ENCODE measurements at regions not wholly inside any gene's neighbourhood (a gene's known extent, or its start where the extent isn't known, plus 50 kb on each side); places are given as distances from the start of the nearest gene placed in this dataset.
A peak's percentile ranks its signal among the peaks of the same experiment; 100 is the strongest.

GRCh38 chr6:150767571-150768018, 97.9 kb upstream of the MTHFD1L start:
- Mint-ChIP-seq H3K27ac (peak overlapping the region; percentile 72), H3K4me1 (ENCODE audit: unreplicated experiment) (peaks cover 35% of the 10 kb centered on the region), H3K9me3 (peaks cover 2% of the 10 kb centered on the region), H3K36me3 (peaks cover 19% of the 10 kb centered on the region), H3K27me3 (no peaks in the 10 kb centered on the region), H3K4me3 (peak overlapping the region; percentile 40)
- TF ChIP-seq CTCF (conservative IDR thresholded peaks at IDR 0.05): no peak
- DNase-seq (ENCODE audit: extremely low spot score, unreplicated experiment): peak; percentile 37

- Mint-ChIP-seq H3K27ac (no peak overlapping the region), H3K9me3 (peaks cover 6% of the 10 kb centered on the region), H3K36me3 (peaks cover 36% of the 10 kb centered on the region), H3K27me3 (no peaks in the 10 kb centered on the region), H3K4me3 (no peak overlapping the region), H3K4me1 (ENCODE audit: unreplicated experiment) (peaks cover 35% of the 10 kb centered on the region)
- TF ChIP-seq CTCF (conservative IDR thresholded peaks at IDR 0.05): no peak
- DNase-seq (ENCODE audit: extremely low spot score, unreplicated experiment): no peak
Measured at GRCh38 chr6:150770637-150771036, 94.9 kb upstream of the MTHFD1L start.

GRCh38 chr6:150773969-150774368, 91.5 kb upstream of the MTHFD1L start:
- Mint-ChIP-seq H3K9me3 (peaks cover 6% of the 10 kb centered on the region), H3K36me3 (peaks cover 52% of the 10 kb centered on the region), H3K4me1 (ENCODE audit: unreplicated experiment) (peaks cover 14% of the 10 kb centered on the region), H3K4me3 (no peak overlapping the region), H3K27me3 (no peaks in the 10 kb centered on the region), H3K27ac (no peak overlapping the region)
- DNase-seq (ENCODE audit: extremely low spot score, unreplicated experiment): no peak
- no peak for TF ChIP-seq CTCF (conservative IDR thresholded peaks at IDR 0.05)

- Mint-ChIP-seq H3K36me3 (peaks cover 45% of the 10 kb centered on the region), H3K9me3 (peaks cover 6% of the 10 kb centered on the region), H3K4me1 (ENCODE audit: unreplicated experiment) (peaks cover 14% of the 10 kb centered on the region), H3K4me3 (peak overlapping the region; percentile 9), H3K27me3 (no peaks in the 10 kb centered on the region), H3K27ac (peak overlapping the region; percentile 71)
- DNase-seq (ENCODE audit: extremely low spot score, unreplicated experiment): no peak
- TF ChIP-seq CTCF (conservative IDR thresholded peaks at IDR 0.05): no peak
Measured at GRCh38 chr6:150775415-150776203, 89.9 kb upstream of the MTHFD1L start.

- TF ChIP-seq CTCF (conservative IDR thresholded peaks at IDR 0.05): no peak
- Mint-ChIP-seq H3K36me3 (peaks cover 46% of the 10 kb centered on the region), H3K27ac (peak overlapping the region; percentile 81), H3K27me3 (no peaks in the 10 kb centered on the region), H3K9me3 (peaks cover 2% of the 10 kb centered on the region), H3K4me1 (ENCODE audit: unreplicated experiment) (peaks cover 14% of the 10 kb centered on the region), H3K4me3 (peak overlapping the region; percentile 17)
- DNase-seq (ENCODE audit: extremely low spot score, unreplicated experiment): no peak
Measured at GRCh38 chr6:150777736-150778135, 87.8 kb upstream of the MTHFD1L start.
